ENCODE measurements at regions not wholly inside any gene's neighbourhood (a gene's known extent, or its start where the extent isn't known, plus 50 kb on each side); places are given as distances from the start of the nearest gene placed in this dataset.

GRCh38 chr5:109987355-109987754 is 297.6 kb downstream of the MAN2A1 start:
- DNase-seq (no peak), ATAC-seq (no peak)
- in situ Hi-C loops (cut with MboI; ENCODE audit: low sequenced_read_pairs in 4 of 4), result no loop called here
- Histone ChIP-seq H3K4me1 (peaks cover 9 to 12% of the 10 kb centered on the region in 2 donors), H3K36me3 (no peaks in the 10 kb centered on the region), H3K27ac (peak overlapping the region; percentile 42 to 68 (median 49)), H3K4me3 (no peak overlapping the region), H3K9me3 (no peaks in the 10 kb centered on the region), H3K27me3 (no peaks in the 10 kb centered on the region)
- TF ChIP-seq CTCF (IDR thresholded peaks at IDR 0.05 in 4 of 5, conservative IDR thresholded peaks at IDR 0.05 in 1 of 5), result no peak
- TF ChIP-seq POLR2A (IDR thresholded peaks at IDR 0.05), result no peak
- intact Hi-C loops (cut with DNase I; ENCODE audit: low total_unique reads), result no loop called here

GRCh38 chr5:109987970-109988369 is 298.2 kb downstream of the MAN2A1 start:
- in situ Hi-C loops (cut with MboI; ENCODE audit: low sequenced_read_pairs in 4 of 4), result no loop called here
- TF ChIP-seq POLR2A (IDR thresholded peaks at IDR 0.05), result no peak
- TF ChIP-seq CTCF (IDR thresholded peaks at IDR 0.05 in 4 of 5, conservative IDR thresholded peaks at IDR 0.05 in 1 of 5), result no peak
- Histone ChIP-seq H3K4me3 (peak overlapping the region in 1 of 4 donors; percentile 18), H3K9me3 (no peaks in the 10 kb centered on the region), H3K4me1 (peaks cover 9 to 12% of the 10 kb centered on the region in 2 donors), H3K27ac (peak overlapping the region; percentile 42 to 68 (median 49)), H3K27me3 (no peaks in the 10 kb centered on the region), H3K36me3 (no peaks in the 10 kb centered on the region)
- intact Hi-C loops (cut with DNase I; ENCODE audit: low total_unique reads), result no loop called here
- no peak for DNase-seq
- ATAC-seq, result peak; percentile 65 to 88

GRCh38 chr5:109989161-109989560 is 299.4 kb downstream of the MAN2A1 start:
- H3K4me1 ChIP-seq, result peaks cover 9 to 12% of the 10 kb centered on the region in 2 donors
- intact Hi-C loops (cut with DNase I; ENCODE audit: low total_unique reads), result no loop called here
- no peaks in the 10 kb centered on the region for H3K27me3 ChIP-seq
- H3K9me3 ChIP-seq, result no peaks in the 10 kb centered on the region
- H3K4me3 ChIP-seq, result no peak overlapping the region
- DNase-seq (no peak), ATAC-seq (no peak)
- in situ Hi-C loops (cut with MboI; ENCODE audit: low sequenced_read_pairs in 4 of 4), result no loop called here
- TF ChIP-seq POLR2A (IDR thresholded peaks at IDR 0.05), result no peak
- no peak for TF ChIP-seq CTCF (IDR thresholded peaks at IDR 0.05 in 4 of 5, conservative IDR thresholded peaks at IDR 0.05 in 1 of 5)
- no peaks in the 10 kb centered on the region for H3K36me3 ChIP-seq
- H3K27ac ChIP-seq, result no peak overlapping the region

GRCh38 chr5:109989994-109990722 is 300.4 kb downstream of the MAN2A1 start:
- H3K36me3 ChIP-seq, result no peaks in the 10 kb centered on the region
- no peak overlapping the region for H3K4me3 ChIP-seq
- H3K27ac ChIP-seq, result no peak overlapping the region
- H3K4me1 ChIP-seq, result peaks cover 9 to 12% of the 10 kb centered on the region in 2 donors
- intact Hi-C loops (cut with DNase I; ENCODE audit: low total_unique reads) (no loop called here), in situ Hi-C loops (cut with MboI; ENCODE audit: low sequenced_read_pairs in 4 of 4) (no loop called here)
- TF ChIP-seq POLR2A (IDR thresholded peaks at IDR 0.05) (no peak), CTCF (IDR thresholded peaks at IDR 0.05 in 4 of 5, conservative IDR thresholded peaks at IDR 0.05 in 1 of 5) (no peak)
- ATAC-seq (no peak), DNase-seq (no peak)
- H3K9me3 ChIP-seq, result no peaks in the 10 kb centered on the region
- H3K27me3 ChIP-seq, result no peaks in the 10 kb centered on the region
